ENCODE measurements at regions not wholly inside any gene's neighbourhood (a gene's known extent, or its start where the extent isn't known, plus 50 kb on each side); places are given as distances from the start of the nearest gene placed in this dataset.
A peak's percentile ranks its signal among the peaks of the same experiment; 100 is the strongest.

- DNase-seq = no peak
Observed at GRCh38 chr11:69977951-69978350, 100.2 kb upstream of the ANO1 start.

- no peak for DNase-seq
Observed at GRCh38 chr11:69978841-69979614, 99.1 kb upstream of the ANO1 start.

GRCh38 chr11:69979632-69980031 is 98.5 kb upstream of the ANO1 start:
- no peak for DNase-seq

- peak; percentile 1 for DNase-seq
Observed at GRCh38 chr11:69981119-69981784, 96.9 kb upstream of the ANO1 start.

GRCh38 chr11:69982690-69983570 is 95.2 kb upstream of the ANO1 start:
- DNase-seq = no peak

DNA sequence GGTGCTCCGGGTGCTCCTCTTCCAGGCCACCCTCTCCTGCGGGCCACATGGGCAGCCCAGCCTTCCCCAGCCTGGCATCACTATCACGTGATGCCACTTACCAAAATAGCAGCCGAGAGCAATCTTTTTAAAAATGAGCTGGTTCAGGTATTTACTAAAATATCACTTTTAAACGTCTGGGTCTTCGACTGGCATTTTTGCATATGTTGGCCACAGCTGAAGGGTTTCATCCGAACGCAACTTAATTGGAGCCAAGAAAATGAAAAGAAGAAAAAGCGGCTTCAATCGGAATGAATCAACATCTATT is 94.6 kb upstream of the ANO1 start:
- no peak for DNase-seq

DNA sequence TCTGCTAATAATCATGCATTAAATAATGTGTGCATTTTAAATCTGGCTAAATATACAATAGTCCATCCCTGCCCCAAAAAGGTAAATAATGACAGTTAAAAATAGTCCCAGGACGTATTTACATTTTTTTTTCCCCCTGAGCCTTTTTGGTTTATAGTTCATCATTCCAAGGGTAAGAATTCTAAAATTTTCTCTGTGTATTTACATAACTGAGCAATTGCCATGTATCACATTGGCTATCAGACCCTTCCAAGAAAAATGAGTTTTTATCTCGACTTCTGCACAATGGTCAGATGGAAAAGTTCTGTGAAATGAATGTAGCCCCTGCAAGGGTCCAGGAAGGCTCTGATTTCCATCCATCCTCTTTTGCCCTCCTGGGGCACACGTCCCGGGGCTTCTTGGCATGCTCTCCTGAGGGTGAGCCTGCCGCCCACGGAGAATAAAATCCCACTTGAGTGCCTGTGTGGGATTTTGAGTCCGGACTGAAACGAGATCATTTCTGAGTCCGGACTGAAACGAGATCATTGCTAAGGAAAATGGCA is 94.1 kb upstream of the ANO1 start:
- no peak for DNase-seq

- no peak for DNase-seq
Observed at GRCh38 chr11:69984457-69985261, 93.5 kb upstream of the ANO1 start.

DNA sequence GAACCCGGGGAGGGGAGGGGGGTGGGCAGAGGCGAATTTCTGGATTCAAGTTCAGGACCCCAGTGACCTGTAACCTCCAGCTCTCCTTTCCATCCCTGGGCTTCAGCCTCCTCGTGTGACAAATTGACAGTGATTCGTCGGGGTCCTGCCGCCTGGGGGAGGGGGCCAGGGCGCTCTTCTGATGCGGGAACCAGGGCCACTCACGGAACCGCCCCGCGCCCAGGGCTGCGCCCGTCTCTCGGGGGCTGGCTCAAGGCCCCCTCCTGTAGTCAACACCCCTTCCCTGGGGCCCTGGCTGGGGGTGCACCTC is 92.8 kb upstream of the ANO1 start:
- no peak for DNase-seq

- DNase-seq = no peak
Observed at GRCh38 chr11:69985641-69986439, 92.3 kb upstream of the ANO1 start.

DNA sequence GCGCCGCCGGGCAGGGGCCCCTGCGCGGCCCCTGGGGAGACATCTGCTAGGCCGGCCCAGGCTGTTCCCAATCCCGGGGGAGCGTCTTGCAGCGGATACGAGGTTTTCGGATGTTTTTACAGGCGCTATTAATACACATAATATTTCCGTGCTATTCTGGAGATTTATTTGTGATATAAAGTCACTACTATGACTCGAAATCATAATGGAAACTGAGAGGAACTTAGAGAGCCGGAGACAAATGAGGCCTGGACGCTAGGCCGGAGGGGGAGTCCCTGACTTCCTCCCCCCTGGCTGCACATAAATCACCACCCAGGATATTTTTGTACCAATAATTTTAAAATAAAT is 91.7 kb upstream of the ANO1 start:
- no peak for DNase-seq

- DNase-seq = no peak
Observed at GRCh38 chr11:69986830-69987229, 91.3 kb upstream of the ANO1 start.

DNA sequence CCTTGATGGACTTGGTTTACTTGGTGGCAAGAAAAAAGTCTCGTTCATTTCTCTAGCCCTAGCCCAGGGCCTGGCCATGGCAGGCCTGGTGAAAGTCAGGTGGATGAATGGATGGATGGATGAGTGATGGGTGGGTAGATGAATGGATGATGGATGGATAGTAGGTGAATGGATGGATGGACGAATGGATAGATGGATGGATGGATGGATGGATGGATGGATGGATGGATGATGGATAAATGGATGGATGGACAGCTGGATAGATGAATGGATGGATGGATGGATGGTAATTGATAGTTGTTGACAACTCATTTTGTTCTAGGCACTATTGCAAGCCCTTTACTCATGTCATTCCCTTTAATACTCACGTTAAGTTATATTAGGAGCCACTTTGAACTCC is 86.1 kb upstream of the ANO1 start:
- no peak for DNase-seq

- no peak for DNase-seq
Observed at GRCh38 chr11:69992943-69993694, 85.0 kb upstream of the ANO1 start.

GRCh38 chr11:69994810-69995209 is 83.3 kb upstream of the ANO1 start:
- no peak for DNase-seq

DNA sequence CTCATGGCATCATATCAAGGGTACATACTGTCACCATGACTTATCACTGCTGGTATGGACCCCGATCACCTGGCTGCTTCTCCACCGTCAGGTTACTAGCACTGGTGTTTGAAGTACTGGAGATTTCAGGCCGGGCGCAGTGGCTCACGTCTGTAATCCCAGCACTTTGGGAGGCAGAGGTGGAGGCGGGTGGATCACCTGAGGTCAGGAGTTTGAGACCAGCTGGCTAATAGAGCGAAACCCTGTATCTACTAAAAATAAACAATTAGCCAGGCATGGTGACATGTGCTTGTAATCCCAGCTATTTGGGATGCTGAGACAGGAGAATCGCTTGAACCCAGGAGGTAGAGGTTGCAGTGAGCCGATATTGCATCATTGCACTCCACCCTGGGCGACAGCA is 82.4 kb upstream of the ANO1 start:
- no peak for DNase-seq

DNA sequence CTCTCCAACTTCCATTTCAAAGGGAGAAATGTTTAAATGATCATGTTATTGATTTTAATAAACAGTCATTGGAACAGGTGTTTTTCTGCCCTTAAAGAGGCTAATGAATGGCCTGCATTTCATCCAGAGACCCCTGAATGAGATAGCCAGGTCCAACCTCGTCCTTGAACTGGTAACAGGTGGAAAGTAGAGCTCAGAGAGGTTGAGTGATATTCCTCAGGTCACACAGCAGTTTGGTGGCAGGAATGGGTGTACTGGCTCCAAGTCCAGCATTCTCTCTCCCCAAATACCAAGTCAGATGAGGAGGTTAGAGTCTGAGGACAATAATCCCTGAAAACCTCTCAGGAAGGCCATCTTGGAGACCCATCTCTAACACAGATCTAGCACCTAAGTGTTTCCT is 81.7 kb upstream of the ANO1 start:
- no peak for DNase-seq

DNA sequence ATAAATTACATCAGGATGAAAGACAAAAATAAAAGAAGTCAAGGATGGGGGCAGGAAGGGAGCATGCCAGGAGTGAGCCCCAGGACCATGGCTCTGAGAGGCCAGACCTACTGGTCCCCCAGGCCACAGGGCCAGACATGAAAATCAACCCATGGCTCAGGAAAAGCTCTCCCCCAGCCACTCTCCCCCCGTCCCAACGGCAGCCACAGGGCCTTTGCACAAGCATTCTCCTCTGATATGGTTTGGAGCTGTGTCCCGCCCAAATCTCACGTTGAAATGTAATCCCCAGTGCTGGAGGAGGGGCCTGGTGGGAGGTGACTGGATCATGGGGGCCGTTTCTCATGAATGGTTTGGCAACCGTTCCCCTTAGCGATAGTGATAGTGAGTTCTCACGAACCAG is 80.8 kb upstream of the ANO1 start:
- no peak for DNase-seq

DNA sequence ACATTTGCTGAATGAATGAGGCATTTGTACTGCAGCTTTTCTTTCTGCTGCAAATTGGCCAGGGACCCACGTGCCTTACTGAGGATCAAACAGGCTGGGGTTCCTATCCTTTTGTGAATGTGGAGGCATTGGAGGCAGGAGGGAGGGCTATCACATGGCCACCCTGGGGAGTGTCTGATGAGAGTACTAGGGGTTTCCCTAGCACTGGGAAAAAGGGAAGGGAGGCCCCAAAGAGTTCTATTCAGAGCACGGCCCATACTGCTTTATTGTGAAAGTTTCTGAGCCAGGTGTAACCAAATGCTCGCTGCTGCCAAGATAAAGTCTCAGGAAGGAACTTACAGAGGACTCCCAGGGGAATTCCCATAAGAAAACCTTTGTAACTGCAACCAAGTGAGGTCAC is 78.4 kb upstream of the ANO1 start:
- no peak for DNase-seq

- no peak for DNase-seq
Observed at GRCh38 chr11:70000228-70000627, 77.9 kb upstream of the ANO1 start.

- no peak for DNase-seq
Observed at GRCh38 chr11:70001246-70001645, 76.9 kb upstream of the ANO1 start.

GRCh38 chr11:70002433-70002832 is 75.7 kb upstream of the ANO1 start:
- DNase-seq = no peak

All from NCI-H1105 (cell line).